HG03439 (cell line): ENCODE measurements at regions not wholly inside any gene's neighbourhood (a gene's known extent, or its start where the extent isn't known, plus 50 kb on each side); places are given as distances from the start of the nearest gene placed in this dataset.

ENCODE experiments used
- ATAC-seq: cut with Tn5 transposase; IDR thresholded peaks from one replicate; pipeline ENCODE4 v1.9.1; 2021; ENCODE audit warnings: mild to moderate bottlenecking, moderate library complexity; ENCODE audit not compliant: unreplicated experiment

- no peak for ATAC-seq
Observed at GRCh38 chr15:70258369-70259027, 160.8 kb upstream of the TLE3 start.

GRCh38 chr15:70257573-70258248, 160.0 kb upstream of the TLE3 start:
- no peak for ATAC-seq

GRCh38 chr15:70257047-70257446, 159.3 kb upstream of the TLE3 start:
- no peak for ATAC-seq

GRCh38 chr15:70254311-70254869, 156.7 kb upstream of the TLE3 start:
- ATAC-seq = no peak

GRCh38 chr15:70253461-70254156, 155.9 kb upstream of the TLE3 start:
- no peak for ATAC-seq

- no peak for ATAC-seq
Observed at GRCh38 chr15:70252951-70253320, 155.2 kb upstream of the TLE3 start.

GRCh38 chr15:70252056-70252950, 154.6 kb upstream of the TLE3 start:
- no peak for ATAC-seq

GRCh38 chr15:70251246-70251990, 153.7 kb upstream of the TLE3 start:
- no peak for ATAC-seq

- ATAC-seq = no peak
Observed at GRCh38 chr15:70250208-70251201, 152.8 kb upstream of the TLE3 start.

GRCh38 chr15:70249616-70250015, 151.9 kb upstream of the TLE3 start:
- ATAC-seq = no peak

GRCh38 chr15:70248116-70249025, 150.7 kb upstream of the TLE3 start:
- no peak for ATAC-seq

GRCh38 chr15:70247281-70247680, 149.6 kb upstream of the TLE3 start:
- ATAC-seq = no peak

GRCh38 chr15:70246623-70247220, 149.0 kb upstream of the TLE3 start:
- no peak for ATAC-seq

- no peak for ATAC-seq
Observed at GRCh38 chr15:70245932-70246622, 148.4 kb upstream of the TLE3 start.

- ATAC-seq = no peak
Observed at GRCh38 chr15:70244978-70245542, 147.3 kb upstream of the TLE3 start.

- ATAC-seq = no peak
Observed at GRCh38 chr15:70243686-70244540, 146.2 kb upstream of the TLE3 start.
